GM12878 (cell line): ENCODE measurements at regions not wholly inside any gene's neighbourhood (a gene's known extent, or its start where the extent isn't known, plus 50 kb on each side); places are given as distances from the start of the nearest gene placed in this dataset.

Experiments used
- ATAC-seq: fragments of 200-7000 bp; cut with Tn5 transposase; 3 replicates; pipeline ENCODE4 v1.9.1; 2020; ENCODE audit warnings: mild to moderate bottlenecking, moderate library complexity
- BruUV-seq: library from RNA; stranded (reverse); fragments of 400-500 nt; replicated peaks from 2 replicates; lab custom pipeline; 2021; lab: Mats Ljungman, UMichigan
- CTCF ChIA-PET: fragments of 300-600 bp; sonication (Branson Sonifier 250); formaldehyde crosslinking; extraction: SDS; loops from one replicate; lab custom pipeline; 2021; ENCODE audit warnings: inconsistent platforms; lab: Yijun Ruan, JAX
- POLR2A ChIA-PET: fragments of 350-600 bp; formaldehyde crosslinking; extraction: SDS; loops from one replicate; lab custom pipeline; 2021; ENCODE audit warnings: inconsistent platforms; lab: Charles Lee
- RAD21 ChIA-PET: fragments of 300-600 bp; sonication (Branson Sonifier 250); formaldehyde crosslinking; loops from one replicate; lab custom pipeline; 2023; ENCODE audit warnings: antibody characterized with exemption; ENCODE audit not compliant: unreplicated experiment; lab: Charles Lee
- SMC1A ChIA-PET: fragments of 300-600 bp; sonication (Branson Sonifier 250); formaldehyde crosslinking; loops from one replicate; lab custom pipeline; 2023; ENCODE audit not compliant: unreplicated experiment, uncharacterized antibody; lab: Charles Lee
- DNase-seq: peaks from one replicate; pipeline ENCODE4 v3.0.0-alpha.2; 2011; ENCODE audit warnings: low read depth, low spot score
- FAIRE-seq: peaks from 3 replicates; lab custom pipeline; 2011; peaks lifted over from hg19 to GRCh38; lab: Jason Lieb, UNC
- H2AFZ ChIP-seq: 2 replicates; pipeline ENCODE4 v1.6.0; 2011; ENCODE audit warnings: low read depth, low read length, control low read depth; ENCODE audit not compliant: control insufficient read depth
- H3K27ac ChIP-seq: 2 replicates; pipeline ENCODE4 v1.5.1; 2011; ENCODE audit warnings: control low read depth; ENCODE audit not compliant: control insufficient read depth, insufficient read depth
- H3K27me3 ChIP-seq, 2 experiments: replicated peaks in 1 of 2; 2 replicates each; pipeline versions ENCODE4 v1.6.0 to v1.6.1; 2011; ENCODE audit warnings: low read length in 1 of 2; ENCODE audit not compliant: control insufficient read depth in 2 of 2, insufficient read depth in 2 of 2
- H3K36me3 ChIP-seq, 2 experiments: 2 replicates each; pipeline ENCODE4 v1.5.1; 2011; ENCODE audit warnings: low read length in 1 of 2; ENCODE audit not compliant: control insufficient read depth in 2 of 2, insufficient read depth in 2 of 2
- H3K4me1 ChIP-seq: 2 replicates; pipeline ENCODE4 v1.6.1; 2011; ENCODE audit warnings: mild to moderate bottlenecking, low read length, moderate library complexity, mixed read lengths; ENCODE audit not compliant: control insufficient read depth, insufficient read depth
- H3K4me2 ChIP-seq: 2 replicates; pipeline ENCODE4 v1.6.0; 2011; ENCODE audit warnings: control low read depth; ENCODE audit not compliant: control insufficient read depth, insufficient read depth
- H3K4me3 ChIP-seq: fragments of 200-600 bp; sonication (generic); 2 replicates; pipeline ENCODE4 v1.5.1; 2016
- H3K79me2 ChIP-seq: 2 replicates; pipeline ENCODE4 v1.6.0; 2011; ENCODE audit warnings: low read length; ENCODE audit not compliant: control insufficient read depth, insufficient read depth
- H3K9ac ChIP-seq: 2 replicates; pipeline ENCODE4 v1.8.0; 2011; ENCODE audit warnings: low read length, control low read depth, mixed read lengths; ENCODE audit not compliant: control insufficient read depth, insufficient read depth
- H3K9me3 ChIP-seq: replicated peaks from 3 replicates; pipeline ENCODE4 v1.5.1; 2011; ENCODE audit warnings: mild to moderate bottlenecking, low read length; ENCODE audit not compliant: control insufficient read depth, insufficient read depth
- H4K20me1 ChIP-seq: 2 replicates; pipeline ENCODE4 v1.6.0; 2011; ENCODE audit not compliant: control insufficient read depth, insufficient read depth
- ASH2L ChIP-seq: fragments of 300-600, 200-600 bp; sonication (generic); IDR thresholded peaks from 2 replicates; pipeline ENCODE4 v1.6.1; 2017; ENCODE audit warnings: low read depth, mild to moderate bottlenecking, borderline replicate concordance
- CUX1 ChIP-seq: IDR thresholded peaks from 2 replicates; pipeline ENCODE4 v1.6.1; 2012; ENCODE audit warnings: improper control_type of control experiment, low read depth, low read length; ENCODE audit not compliant: insufficient replicate concordance
- EGR1 ChIP-seq, 2 experiments: IDR thresholded peaks; 1 replicate in 1 of 2; 2 replicates in 1 of 2; pipeline ENCODE4 v1.6.1; 2011 to 2012; ENCODE audit warnings: low read depth in 2 of 2, low read length in 2 of 2, borderline replicate concordance in 1 of 2, mild to moderate bottlenecking in 1 of 2, moderate library complexity in 1 of 2
- NFXL1 ChIP-seq: fragments of 450-650 bp; IDR thresholded peaks from 2 replicates; pipeline ENCODE4 v1.6.1; 2017; ENCODE audit warnings: antibody characterized with exemption, mild to moderate bottlenecking, borderline replicate concordance
- RB1 ChIP-seq: fragments of 450-650 bp; formaldehyde crosslinking; IDR thresholded peaks from 2 replicates; pipeline ENCODE4 v1.6.1; 2017; ENCODE audit warnings: mild to moderate bottlenecking, borderline replicate concordance
- SMARCA5 ChIP-seq: fragments of 450-650 bp; IDR thresholded peaks from 2 replicates; pipeline ENCODE4 v1.6.1; 2017; ENCODE audit warnings: mild to moderate bottlenecking
- SMC3 ChIP-seq: IDR thresholded peaks from 2 replicates; pipeline ENCODE4 v1.6.1; 2011; ENCODE audit warnings: low read length, improper control_type of control experiment, borderline replicate concordance
- ZBTB33 ChIP-seq: fragments of 450-650 bp; IDR thresholded peaks from 2 replicates; pipeline ENCODE4 v1.6.1; 2017; ENCODE audit warnings: mild to moderate bottlenecking
- WGBS: methylation state at CpG from one replicate; pipeline ENCODE4 v1.1.6; 2016; ENCODE audit warnings: low lambda C conversion rate; ENCODE audit not compliant: insufficient replicate concordance, insufficient coverage; ENCODE audit errors: missing lambda C conversion rate; 5-methylcytosine and 5-hydroxymethylcytosine counted together
- in situ Hi-C: fragments of 300-500 bp; cut with MboI; formaldehyde crosslinking; loops from 9 replicates; pipeline ENCODE4 v1.14.3; 2018; ENCODE audit warnings: mixed read lengths
- intact Hi-C: fragments of 100-400 bp; cut with micrococcal nuclease; formaldehyde crosslinking; loops from one replicate; pipeline ENCODE4 v1.14.2; 2022; ENCODE audit not compliant: unreplicated experiment

- TF ChIP-seq CUX1, result no peak
Observed at GRCh38 chr11:29265381-29265780, 751.4 kb downstream of the KCNA4 start (continued).

GRCh38 chr11:29263971-29264682 lies 752.7 kb downstream of the KCNA4 start:
- 0 out of 4 replicates have a peak, but pooled peaks cover 0 to 2% of the 10 kb centered on the region in 2 experiments for H3K27me3 ChIP-seq
- WGBS, result 23% methylated on average over 5 of the region's 5 CpGs
- BruUV-seq, result no TSS peak
- SMC1A ChIA-PET, result interaction anchor here (0.7 to 1.8 kb wide), 4 partner anchors 9 to 64 kb away, joined by 3 to 6 read pairs (median 4); no protein-coding TSS in a partner anchor
- no peak overlapping the region for H3K9ac ChIP-seq
- H3K9me3 ChIP-seq, result no peaks in the 10 kb centered on the region
- no peak for DNase-seq
- TF ChIP-seq RB1 (no peak), ASH2L (no peak), SMC3 (no peak), EGR1 (IDR thresholded peaks at IDR 0.05; ENCODE audit: borderline replicate concordance in 1 of 2, low read depth in 2 of 2, low read length in 2 of 2) (no peak), SMARCA5 (no peak), NFXL1 (no peak), ZBTB33 (no peak)
- TF ChIP-seq, all 136 proteins: peak for 0
- ChIA-PET CTCF (interaction anchor here (1.1 to 2.4 kb wide), 2 partner anchors 65 to 70 kb away, joined by 3 to 13 read pairs; no protein-coding TSS in a partner anchor), RAD21 (interaction anchor here (1.5 kb wide), 1 partner anchor 64 kb away, joined by 4 read pairs; no protein-coding TSS in a partner anchor), POLR2A (no interaction called here)
- Histone ChIP-seq H3K36me3 (no peaks in the 10 kb centered on the region), H3K27ac (no peak overlapping the region), H3K4me2 (no peak overlapping the region), H2AFZ (no peak overlapping the region), H3K79me2 (no peaks in the 10 kb centered on the region), H4K20me1 (no peaks in the 10 kb centered on the region), H3K4me1 (no peaks in the 10 kb centered on the region), H3K4me3 (no peak overlapping the region)
- in situ Hi-C loops, result no loop called here
- ATAC-seq, result no peak
- FAIRE-seq, result no peak
- intact Hi-C loops, result no loop called here
